Esophagus (tissue), 2 donors: ENCODE measurements at regions not wholly inside any gene's neighbourhood (a gene's known extent, or its start where the extent isn't known, plus 50 kb on each side); places are given as distances from the start of the nearest gene placed in this dataset.

Source experiments
- H3K27ac ChIP-seq, 2 donors: one replicate each; pipeline ENCODE4 v1.5.1; 2013; ENCODE audit warnings: low read depth in 2 of 2, mild to moderate bottlenecking in 2 of 2, inconsistent platforms in 1 of 2, low read length in 1 of 2, moderate library complexity in 1 of 2
- H3K27me3 ChIP-seq, 2 donors: one replicate each; pipeline ENCODE4 v1.6.1; 2013; ENCODE audit warnings: low read length in 2 of 2, control low read depth in 1 of 2, mild to moderate bottlenecking in 1 of 2; ENCODE audit not compliant: insufficient read depth in 2 of 2, control insufficient read depth in 1 of 2
- H3K36me3 ChIP-seq, 2 donors: one replicate each; pipeline ENCODE4 v1.6.1; 2013; ENCODE audit warnings: low read length in 1 of 2; ENCODE audit not compliant: control insufficient read depth in 2 of 2, insufficient read depth in 2 of 2
- H3K4me1 ChIP-seq, 2 donors: one replicate each; pipeline ENCODE4 v1.6.1; 2013; ENCODE audit warnings: low read length in 1 of 2; ENCODE audit not compliant: control insufficient read depth in 2 of 2, insufficient read depth in 2 of 2
- H3K4me3 ChIP-seq, 2 donors: one replicate each; pipeline ENCODE4 v1.5.1; 2013; ENCODE audit warnings: low read length in 2 of 2, mild to moderate bottlenecking in 2 of 2, low read depth in 1 of 2, moderate library complexity in 1 of 2
- H3K9me3 ChIP-seq, 2 donors: one replicate each; pipeline ENCODE4 v1.6.1; 2013; ENCODE audit warnings: mild to moderate bottlenecking in 2 of 2, low read depth in 1 of 2, low read length in 1 of 2, moderate library complexity in 1 of 2; ENCODE audit not compliant: control insufficient read depth in 2 of 2, insufficient read depth in 1 of 2
- WGBS, 2 donors: extraction: QIAGEN DNeasy Blood & Tissue Kit; methylation state at CpG; one replicate each; pipeline ENCODE4 v1.1.7; 2013; 5-methylcytosine and 5-hydroxymethylcytosine counted together
- donor health status: healthy with polysubstance abuse.
- donor health status: Bipolar disorder and iron deficiency.

GRCh38 chr12:111168009-111168900, 200.6 kb downstream of the PHETA1 start:
- H3K4me3 ChIP-seq: no peak overlapping the region
- H3K27me3 ChIP-seq: no peaks in the 10 kb centered on the region
- no peak overlapping the region for H3K27ac ChIP-seq
- WGBS, 2 donors: 68 to 69% methylated on average over 16 of the region's 16 CpGs
- no peaks in the 10 kb centered on the region for H3K36me3 ChIP-seq
- H3K4me1 ChIP-seq: no peaks in the 10 kb centered on the region
- no peaks in the 10 kb centered on the region for H3K9me3 ChIP-seq

DNA sequence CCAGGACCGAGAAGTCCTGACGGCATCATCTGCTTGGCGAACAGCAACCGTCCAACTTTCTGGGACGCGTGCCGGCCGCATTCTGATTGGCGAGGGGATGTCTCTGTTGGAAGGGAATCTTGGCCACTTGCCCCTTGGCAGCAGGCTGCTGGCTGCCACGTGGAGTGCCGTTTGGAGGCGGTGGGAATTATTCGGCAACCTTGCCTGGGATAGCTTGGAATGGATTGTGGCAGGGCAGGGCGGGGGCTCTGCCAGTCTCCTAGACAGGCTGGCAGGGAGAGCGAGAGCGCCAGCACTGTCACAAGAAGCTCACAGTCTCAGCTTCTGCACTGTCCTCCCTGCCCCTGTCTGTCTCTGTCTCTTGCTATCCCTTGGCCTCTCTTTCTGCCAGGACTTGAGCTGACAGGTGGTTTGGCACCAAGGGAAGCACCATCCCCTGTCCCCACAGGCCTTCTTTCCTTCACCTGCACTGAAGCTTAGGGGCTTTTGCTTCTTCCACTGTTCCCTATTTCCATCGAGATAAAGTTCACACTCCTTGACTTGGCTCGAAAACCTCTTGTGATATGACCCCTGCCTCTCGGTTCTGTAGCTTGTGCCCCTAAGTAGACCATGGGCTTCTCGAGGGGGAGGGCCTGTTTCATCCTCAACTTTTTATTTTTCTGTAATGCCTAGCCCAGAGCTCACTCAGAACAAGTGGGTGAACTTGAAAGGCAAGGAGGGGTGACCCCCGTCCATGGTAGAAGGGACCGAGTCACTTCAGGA, 201.9 kb downstream of the PHETA1 start:
- WGBS, 2 donors: 52 to 65% methylated on average over 22 of the region's 22 CpGs
- H3K4me1 ChIP-seq: no peaks in the 10 kb centered on the region
- no peak overlapping the region for H3K4me3 ChIP-seq
- no peaks in the 10 kb centered on the region for H3K9me3 ChIP-seq
- no peaks in the 10 kb centered on the region for H3K27me3 ChIP-seq
- H3K27ac ChIP-seq: no peak overlapping the region
- no peaks in the 10 kb centered on the region for H3K36me3 ChIP-seq

- no peaks in the 10 kb centered on the region for H3K4me1 ChIP-seq
- 77 to 83% methylated on average over 9 of the region's 9 CpGs for WGBS, 2 donors
Observed at GRCh38 chr12:111164833-111165525, 203.9 kb downstream of the PHETA1 start.

DNA sequence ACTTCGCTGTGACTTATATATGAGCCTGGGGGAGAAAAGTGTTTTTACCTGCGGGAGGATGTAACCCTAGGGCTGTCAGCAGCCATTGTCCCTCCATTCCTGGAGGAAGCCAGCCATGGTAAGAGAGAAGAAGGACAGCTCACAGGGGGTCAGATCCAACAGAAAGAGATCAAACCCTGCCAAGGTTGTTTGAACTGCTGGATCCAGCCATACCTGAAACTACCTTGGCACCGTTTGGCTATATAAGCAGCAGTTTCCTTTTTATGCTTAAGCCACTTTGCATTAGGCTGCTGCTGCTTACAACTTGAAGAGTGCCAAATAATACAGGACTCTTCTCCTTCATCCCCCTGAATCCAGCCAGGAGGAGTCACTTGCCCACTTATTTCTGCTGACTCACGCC, 205.5 kb downstream of the PHETA1 start:
- Histone ChIP-seq H3K27ac (no peak overlapping the region), H3K36me3 (no peaks in the 10 kb centered on the region), H3K4me3 (no peak overlapping the region), H3K27me3 (no peaks in the 10 kb centered on the region), H3K4me1 (no peaks in the 10 kb centered on the region), H3K9me3 (no peaks in the 10 kb centered on the region)
- 82 to 88% methylated on average over 4 of the region's 4 CpGs for WGBS, 2 donors

More at GRCh38 chr12:111164833-111165525, 203.9 kb downstream of the PHETA1 start:
- Histone ChIP-seq H3K4me3 (no peak overlapping the region), H3K27ac (no peak overlapping the region), H3K9me3 (no peaks in the 10 kb centered on the region), H3K36me3 (no peaks in the 10 kb centered on the region), H3K27me3 (no peaks in the 10 kb centered on the region)

DNA sequence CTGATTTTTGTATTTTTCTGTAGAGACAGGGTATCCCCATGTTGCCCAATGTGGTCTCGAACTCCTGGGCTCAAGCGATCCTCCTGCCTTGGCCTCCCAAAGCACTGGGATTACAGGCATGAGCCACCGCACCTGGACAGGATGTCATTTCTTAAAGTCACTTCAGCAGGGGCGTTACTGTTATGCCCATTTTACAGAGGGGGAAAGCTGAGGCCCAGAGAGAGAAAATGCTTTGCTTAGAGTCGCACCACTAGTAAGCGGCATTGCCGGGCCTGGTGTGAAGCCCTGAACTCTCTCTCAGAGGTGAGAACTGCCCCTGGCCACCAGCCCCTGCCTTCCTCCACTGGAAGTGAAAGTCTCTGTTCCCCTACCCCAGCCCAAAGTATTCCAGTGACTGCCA, 207.0 kb downstream of the PHETA1 start:
- H3K4me3 ChIP-seq: no peak overlapping the region
- H3K27ac ChIP-seq: no peak overlapping the region
- 90 to 92% methylated on average over 7 of the region's 7 CpGs for WGBS, 2 donors
- H3K4me1 ChIP-seq: no peaks in the 10 kb centered on the region
- H3K9me3 ChIP-seq: no peaks in the 10 kb centered on the region
- H3K27me3 ChIP-seq: no peaks in the 10 kb centered on the region
- no peaks in the 10 kb centered on the region for H3K36me3 ChIP-seq

DNA sequence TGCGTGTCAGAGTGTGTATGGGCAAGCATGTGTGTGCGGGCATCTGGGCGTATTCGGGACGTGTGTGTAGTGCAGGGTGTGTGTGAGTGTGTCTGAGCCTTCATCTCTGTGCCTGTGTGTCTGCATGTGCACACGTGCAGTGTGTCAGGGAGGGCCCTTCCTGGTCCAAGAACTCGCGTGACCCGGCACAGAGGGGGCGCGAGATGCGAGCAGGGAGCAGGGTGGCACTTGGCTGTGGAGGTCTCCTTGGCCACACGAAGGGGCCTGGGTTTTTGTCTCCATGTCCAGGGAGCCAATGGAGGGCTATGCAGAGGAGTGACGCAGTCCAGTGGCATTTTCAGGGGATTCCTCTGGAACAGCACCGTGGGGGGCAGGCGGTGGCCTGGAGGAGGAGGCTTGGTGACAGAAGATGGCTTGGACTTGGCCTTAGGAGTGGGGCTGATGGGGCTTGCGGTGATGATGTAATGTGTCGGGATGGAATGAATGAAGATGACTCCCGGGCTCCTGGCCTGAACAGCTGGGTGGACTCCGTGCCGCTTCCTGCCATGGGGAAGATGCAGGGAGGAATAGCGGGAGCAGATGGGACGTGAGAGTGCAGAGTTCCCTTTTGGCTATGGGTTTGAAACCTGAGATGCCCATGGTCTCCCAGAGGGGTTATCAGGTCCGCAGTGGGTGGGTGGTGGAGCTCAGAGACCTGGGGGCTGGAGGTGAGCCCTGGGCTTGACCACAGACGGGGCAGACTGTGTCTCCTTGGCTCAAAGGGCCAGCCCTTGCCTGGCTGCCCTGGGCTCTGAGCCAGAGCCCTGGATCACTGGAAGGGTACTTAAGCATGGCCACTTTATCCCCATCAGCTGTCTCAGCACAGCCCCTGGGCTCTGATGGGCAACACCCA, 208.3 kb downstream of the PHETA1 start:
- Histone ChIP-seq H3K4me1 (no peaks in the 10 kb centered on the region), H3K36me3 (no peaks in the 10 kb centered on the region), H3K4me3 (no peak overlapping the region), H3K9me3 (no peaks in the 10 kb centered on the region), H3K27me3 (no peaks in the 10 kb centered on the region), H3K27ac (no peak overlapping the region)
- 72 to 79% methylated on average over 25 of the region's 25 CpGs for WGBS, 2 donors

DNA sequence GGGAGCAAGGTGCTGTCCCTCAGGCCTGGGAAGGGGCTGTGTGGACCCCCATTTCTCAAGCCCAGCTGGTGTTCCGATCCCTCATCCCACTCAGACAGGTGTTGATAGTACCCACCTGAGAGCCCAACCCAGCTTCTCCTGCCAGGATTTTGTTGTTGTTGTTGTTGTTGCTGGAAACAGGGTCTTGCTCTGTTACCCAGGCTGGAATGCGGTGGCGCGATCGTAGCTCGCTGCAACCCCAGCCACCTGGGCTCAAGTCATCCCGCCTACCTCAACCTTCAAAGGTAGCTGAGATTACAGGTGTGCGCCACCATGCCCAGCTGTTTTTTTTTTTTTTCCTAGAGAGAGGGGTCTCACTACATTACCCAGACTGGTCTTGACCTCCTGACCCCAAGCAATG, 209.9 kb downstream of the PHETA1 start:
- 88 to 94% methylated on average over 8 of the region's 8 CpGs for WGBS, 2 donors
- H3K27me3 ChIP-seq: no peaks in the 10 kb centered on the region

GRCh38 chr12:111157486-111157885, 211.4 kb downstream of the PHETA1 start:
- H3K27me3 ChIP-seq: no peaks in the 10 kb centered on the region
- no peak overlapping the region for H3K4me3 ChIP-seq
- H3K36me3 ChIP-seq: no peaks in the 10 kb centered on the region
- no peaks in the 10 kb centered on the region for H3K9me3 ChIP-seq
- no peak overlapping the region for H3K27ac ChIP-seq
- no peaks in the 10 kb centered on the region for H3K4me1 ChIP-seq
- 87 to 94% methylated on average over 2 of the region's 2 CpGs for WGBS, 2 donors

More for the DNA sequence above, 209.9 kb downstream of the PHETA1 start:
- H3K4me1 ChIP-seq: no peaks in the 10 kb centered on the region
- H3K4me3 ChIP-seq: no peak overlapping the region
- H3K27ac ChIP-seq: no peak overlapping the region
- H3K9me3 ChIP-seq: no peaks in the 10 kb centered on the region
- no peaks in the 10 kb centered on the region for H3K36me3 ChIP-seq

DNA sequence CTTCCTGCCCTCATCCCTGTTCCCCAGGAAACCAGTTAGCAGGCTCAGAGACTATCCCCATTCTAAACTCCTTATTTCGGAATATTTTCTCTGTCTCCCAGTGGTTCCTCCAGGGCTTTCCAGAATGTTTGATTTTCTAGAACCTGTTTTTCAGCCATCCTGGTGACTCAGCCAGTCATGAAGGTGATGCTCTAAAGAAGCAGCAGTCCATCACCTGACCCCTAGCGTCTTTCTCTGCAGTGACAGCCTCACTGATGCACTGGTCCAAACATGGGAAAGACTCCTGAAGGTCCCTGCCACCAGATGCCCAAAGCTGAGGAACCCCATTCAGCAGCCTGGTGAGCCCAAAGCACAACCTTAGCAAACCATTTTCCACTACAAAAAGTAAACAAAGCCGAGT, 212.6 kb downstream of the PHETA1 start:
- Histone ChIP-seq H3K27me3 (no peaks in the 10 kb centered on the region), H3K27ac (no peak overlapping the region), H3K4me1 (no peaks in the 10 kb centered on the region), H3K9me3 (no peaks in the 10 kb centered on the region), H3K36me3 (no peaks in the 10 kb centered on the region), H3K4me3 (no peak overlapping the region)
- WGBS, 2 donors: 67 to 78% methylated on average over 3 of the region's 3 CpGs
